NCI-H2107 treated with DMSO at 0.1 percent for 48 hours (cell line): ENCODE measurements at regions not wholly inside any gene's neighbourhood (a gene's known extent, or its start where the extent isn't known, plus 50 kb on each side); places are given as distances from the start of the nearest gene placed in this dataset.
"Not testable (repeated sequence)": the region's sequence is repeated elsewhere in the genome, so short reads cannot be mapped to it uniquely, and the experiment has no call there.

Experiments
- DNase-seq: peaks from one replicate; lab custom pipeline; 2025; ENCODE audit not compliant: unreplicated experiment; lab: John Stamatoyannopoulos, UW

DNA sequence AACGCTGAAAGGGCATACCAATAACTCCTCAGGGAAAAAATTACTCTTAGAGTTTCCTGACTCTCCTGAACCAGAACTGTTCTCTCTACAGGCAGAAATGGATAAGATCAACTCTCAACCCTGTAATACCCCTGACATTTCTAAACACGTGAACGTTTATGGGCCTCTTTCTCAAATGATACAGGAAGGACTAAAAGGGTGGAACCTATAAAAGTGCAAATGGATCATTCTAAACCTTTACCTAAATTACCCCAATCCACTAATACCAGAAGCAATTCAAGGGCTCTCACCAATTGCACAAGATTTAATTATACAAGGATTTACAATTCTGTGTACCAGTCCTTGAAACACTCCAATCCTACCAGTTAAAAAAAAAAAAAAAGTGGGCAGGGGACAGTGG lies 98.0 kb upstream of the FAM174B start:
- DNase-seq: no peak

DNA sequence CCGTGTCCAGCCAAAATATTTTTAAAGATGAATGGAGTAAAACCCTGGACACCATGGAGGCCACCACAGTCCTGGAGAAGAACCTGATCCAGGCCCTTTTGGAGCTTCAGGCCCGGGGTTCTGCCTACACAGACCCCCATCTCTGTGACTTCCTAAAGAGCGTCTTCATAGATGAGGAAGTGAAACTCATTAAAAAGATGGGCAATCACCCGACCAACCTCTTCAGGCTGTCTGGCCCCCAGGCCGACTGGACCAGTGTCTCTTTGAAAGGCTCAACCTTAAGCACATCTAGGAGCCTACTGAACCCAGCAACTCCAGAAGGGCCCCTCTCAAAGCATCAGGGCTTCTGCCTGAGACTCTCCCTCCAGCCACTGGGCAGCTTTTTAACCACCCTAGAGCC lies 107.9 kb upstream of the FAM174B start:
- DNase-seq: no peak

DNA sequence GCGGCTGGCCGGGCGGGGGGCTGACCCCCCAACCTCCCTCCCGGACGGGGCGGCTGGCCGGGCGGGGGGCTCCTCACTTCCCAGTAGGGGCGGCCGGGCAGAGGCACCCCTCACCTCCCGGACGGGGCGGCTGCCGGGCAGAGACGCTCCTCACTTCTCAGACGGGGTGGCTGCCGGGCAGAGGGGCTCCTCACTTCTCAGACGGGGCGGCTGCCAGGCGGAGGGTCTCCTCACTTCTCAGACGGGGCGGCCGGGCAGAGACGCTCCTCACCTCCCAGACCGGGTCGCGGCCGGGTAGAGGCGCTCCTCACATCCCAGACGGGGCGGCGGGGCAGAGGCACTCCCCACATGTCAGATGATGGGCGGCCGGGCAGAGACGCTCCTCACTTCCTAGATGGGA lies 112.6 kb upstream of the FAM174B start:
- DNase-seq: not testable (repeated sequence)

DNA sequence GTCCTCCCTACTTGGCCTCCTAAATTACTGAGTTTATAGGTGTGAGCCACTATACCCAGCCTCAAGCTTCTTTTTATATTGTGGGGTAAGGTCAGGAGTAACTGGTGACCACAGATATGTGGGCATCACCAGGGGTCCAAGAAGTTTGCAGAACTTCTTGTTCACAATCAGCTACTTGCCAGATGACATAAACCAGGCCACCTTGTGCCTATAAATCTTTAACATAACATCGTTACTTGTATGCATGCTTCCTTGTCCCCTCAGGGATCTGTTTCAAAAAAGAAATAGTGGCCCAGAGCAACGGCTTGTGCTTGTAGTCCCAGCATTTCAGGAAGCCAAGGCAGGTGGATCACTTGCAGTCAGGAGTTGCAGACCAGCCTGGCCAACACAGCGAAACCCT lies 115.1 kb upstream of the FAM174B start:
- DNase-seq: no peak

DNA sequence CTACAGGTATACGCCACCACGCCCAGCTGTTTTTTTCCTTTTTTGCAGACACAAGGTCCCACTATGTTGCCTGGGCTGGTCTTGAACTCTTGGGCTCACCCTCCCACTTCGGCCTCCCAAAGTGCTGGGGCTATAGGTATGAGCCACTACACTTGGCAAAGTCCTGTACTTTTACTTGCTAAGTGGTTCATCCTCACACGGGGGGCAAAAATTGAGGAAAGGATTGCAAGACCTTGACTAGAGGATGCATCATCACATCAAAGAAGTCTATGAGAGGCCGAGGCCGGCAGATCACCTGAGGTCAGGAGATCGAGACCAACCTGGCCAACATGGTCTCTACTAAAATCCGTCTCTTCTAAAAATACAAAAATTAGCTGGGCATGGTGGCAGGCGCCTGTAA lies 116.5 kb upstream of the FAM174B start:
- DNase-seq: no peak

DNA sequence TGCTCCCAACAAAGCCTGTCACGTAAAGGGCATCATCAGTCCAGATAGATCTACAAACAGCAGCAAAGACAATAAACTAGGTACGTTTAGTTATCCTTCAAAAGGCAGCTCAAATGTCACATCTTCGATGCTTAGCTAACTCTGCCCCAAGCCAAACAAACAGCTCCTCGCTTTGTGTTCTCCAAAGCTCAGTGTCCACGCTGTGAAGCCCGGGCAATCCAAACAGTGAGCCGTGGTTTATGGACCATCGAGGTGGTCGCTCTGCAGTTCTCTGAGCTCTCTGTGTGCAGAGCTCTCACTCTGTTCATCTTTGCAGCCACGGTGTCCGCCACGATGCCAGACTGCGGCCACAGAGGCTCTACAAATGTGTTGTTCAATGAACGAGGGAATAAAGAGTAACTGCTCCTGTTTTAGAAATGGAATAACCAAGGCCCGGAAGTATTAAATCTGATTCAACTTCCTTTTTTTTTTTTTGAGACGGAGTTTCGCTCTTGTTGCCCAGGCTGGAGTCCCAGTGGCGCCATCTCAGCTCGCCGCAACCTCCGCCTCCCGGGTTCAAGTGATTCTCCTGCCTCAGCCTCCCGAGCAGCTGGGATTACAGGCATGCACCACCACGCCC lies 117.2 kb upstream of the FAM174B start:
- no peak for DNase-seq

DNA sequence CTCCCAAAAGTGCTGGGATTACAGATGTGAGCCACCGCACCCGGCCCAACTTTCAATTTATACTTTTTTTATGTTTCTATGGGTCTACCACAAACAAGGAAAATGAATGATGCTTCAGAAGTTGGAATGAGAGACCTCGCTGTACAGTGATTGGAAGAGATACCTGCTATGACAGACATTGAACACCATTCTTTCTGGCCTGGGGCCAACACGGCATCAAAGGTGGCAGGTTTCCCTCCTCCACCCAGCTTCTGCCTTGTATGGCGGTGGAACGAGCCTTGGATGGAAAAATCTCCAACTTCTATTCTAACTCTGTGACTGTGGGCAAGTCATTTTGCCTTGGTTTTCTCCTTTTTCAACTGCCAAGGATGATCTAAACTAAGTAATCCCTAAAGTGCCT lies 117.8 kb upstream of the FAM174B start:
- no peak for DNase-seq

DNA sequence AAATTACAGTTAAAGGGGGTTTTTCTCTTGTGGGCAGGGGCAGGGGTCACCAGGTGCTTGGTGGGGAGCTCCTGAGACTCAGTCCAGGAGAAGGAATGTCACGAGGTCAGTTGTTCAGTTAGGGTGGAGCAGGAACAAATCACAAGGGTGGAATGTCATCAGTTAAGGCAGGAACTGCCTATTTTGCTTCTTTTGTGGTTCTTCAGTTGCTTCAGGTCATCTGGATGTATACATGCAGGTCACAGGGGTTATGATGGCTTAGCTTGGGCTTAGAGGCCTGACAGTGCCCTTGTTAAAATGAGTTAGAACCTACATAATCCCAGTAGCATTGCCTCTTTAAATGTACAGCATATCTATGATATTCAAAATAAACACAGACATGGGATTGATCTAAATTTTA lies 120.2 kb upstream of the CHD2 start:
- DNase-seq: no peak

DNA sequence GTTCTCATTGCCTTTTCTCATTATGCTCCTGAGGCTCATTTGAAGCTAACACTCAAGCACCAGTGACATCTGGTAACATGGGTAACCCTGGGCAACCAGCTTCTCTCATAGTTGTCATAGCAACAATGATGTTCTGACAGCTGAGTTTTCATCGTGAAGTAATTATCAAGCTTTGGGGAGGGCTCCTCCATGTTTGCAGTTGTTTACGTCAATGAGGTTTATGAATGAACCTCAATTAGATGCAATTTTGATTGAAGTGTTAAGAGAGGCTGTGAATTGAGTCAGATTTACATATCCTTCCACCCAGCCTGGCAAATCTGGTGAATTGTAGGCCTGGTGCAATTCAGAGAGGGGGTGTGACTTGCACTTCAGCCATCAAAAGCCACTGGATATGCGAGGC lies 119.3 kb upstream of the CHD2 start:
- no peak for DNase-seq

DNA sequence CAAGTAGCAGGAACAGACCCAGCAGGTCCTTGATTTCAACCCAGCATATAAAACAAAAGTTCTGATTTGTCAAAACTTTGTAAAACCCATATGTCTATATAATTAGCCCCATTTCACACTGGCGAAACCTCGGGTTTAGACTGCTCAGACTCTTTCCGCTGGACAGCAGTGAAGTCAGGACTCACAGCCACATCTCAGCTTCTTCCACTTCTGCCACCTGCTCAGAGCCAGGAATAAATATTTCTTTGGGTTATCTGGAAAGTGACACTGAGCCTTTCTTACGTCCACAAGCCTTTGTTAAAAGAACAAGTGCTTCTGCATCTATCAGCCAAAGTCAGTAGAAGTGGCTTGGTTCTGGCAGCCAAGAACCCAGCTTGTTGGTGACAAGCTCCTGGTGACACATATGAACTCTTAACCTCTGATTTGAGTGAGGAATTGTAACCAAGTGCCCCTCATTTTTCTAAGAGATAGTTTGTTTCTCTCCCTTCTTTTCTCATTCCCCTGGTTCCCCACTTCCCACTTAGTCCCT lies 118.1 kb upstream of the CHD2 start:
- DNase-seq: no peak

DNA sequence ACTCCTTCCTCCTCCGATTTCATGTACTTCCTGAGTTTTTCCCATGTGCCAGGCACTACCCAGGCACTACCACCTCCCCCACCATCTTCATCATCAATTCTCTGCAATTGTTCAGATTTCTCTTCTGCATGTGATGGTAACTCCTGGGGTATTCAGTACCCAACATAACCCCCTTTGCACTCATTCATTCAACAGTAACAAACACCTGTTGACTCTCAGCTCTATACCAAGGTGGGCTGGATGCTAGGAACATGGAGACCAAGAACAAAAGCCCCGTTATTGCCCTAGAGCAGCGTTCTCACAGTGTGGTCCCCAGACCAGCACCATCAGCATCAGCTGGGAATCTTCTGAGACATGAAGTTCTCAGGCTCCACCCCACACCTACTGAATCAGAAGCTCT lies 113.0 kb upstream of the CHD2 start:
- no peak for DNase-seq

DNA sequence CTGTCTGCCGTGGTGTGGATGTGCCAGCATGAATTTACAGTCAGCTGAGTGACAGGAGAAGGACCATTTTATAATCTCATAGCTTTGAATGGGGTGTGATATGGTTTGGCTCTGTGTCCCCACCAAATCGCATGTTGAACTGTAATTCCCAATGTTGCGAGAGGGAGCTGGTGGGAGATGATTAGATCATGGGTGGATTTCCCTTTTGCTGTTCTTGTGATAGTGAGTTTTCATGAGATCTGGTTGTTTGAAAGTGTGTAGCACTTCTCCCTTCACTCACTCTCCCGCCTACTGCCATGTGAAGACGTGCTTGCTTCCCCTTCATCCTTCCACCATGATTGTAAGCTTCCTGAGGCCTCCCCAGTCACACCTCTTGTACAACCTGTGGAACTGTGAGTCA lies 111.9 kb upstream of the CHD2 start:
- DNase-seq: no peak

DNA sequence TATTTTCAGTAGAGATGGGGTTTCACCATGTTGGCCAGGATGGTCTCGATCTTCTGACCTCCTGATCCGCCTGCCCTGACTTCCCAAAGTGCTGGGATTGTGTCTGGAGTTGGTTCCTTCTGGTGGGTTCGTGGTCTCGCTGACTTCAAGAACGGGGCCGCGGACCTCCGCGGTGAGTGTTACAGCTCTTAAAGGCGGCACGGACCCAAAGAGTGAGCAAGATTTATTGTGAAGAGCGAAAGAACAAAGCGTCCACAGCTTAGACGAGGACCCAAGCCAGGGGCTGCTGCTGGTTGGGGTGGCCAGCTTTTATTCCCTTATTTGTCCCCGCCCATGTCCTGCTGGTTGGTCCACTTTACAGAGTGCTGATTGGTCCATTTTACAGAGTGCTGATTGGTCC lies 111.3 kb upstream of the CHD2 start:
- DNase-seq: not testable (repeated sequence)

DNA sequence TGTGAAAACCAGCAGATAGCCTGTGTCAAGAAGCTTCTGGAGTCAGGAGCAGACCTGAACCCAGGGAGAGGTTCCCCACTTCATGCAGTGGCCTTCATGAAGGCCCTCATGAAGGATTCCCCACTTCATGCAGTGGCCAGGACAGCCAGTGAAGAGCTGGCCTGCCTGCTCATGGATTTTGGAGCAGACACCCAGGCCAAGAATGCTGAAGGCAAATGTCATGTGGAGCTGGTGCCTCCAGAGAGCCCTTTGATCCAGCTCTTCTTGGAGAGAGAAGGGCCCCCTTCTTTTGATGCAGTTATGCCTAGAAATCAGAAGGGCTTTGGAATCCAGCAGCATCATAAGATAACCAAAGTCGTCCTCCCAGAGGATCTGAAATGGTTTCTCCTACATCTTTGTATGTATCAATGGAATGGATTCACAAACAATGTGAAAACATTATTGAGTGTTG lies 103.9 kb upstream of the CHD2 start:
- DNase-seq: no peak

DNA sequence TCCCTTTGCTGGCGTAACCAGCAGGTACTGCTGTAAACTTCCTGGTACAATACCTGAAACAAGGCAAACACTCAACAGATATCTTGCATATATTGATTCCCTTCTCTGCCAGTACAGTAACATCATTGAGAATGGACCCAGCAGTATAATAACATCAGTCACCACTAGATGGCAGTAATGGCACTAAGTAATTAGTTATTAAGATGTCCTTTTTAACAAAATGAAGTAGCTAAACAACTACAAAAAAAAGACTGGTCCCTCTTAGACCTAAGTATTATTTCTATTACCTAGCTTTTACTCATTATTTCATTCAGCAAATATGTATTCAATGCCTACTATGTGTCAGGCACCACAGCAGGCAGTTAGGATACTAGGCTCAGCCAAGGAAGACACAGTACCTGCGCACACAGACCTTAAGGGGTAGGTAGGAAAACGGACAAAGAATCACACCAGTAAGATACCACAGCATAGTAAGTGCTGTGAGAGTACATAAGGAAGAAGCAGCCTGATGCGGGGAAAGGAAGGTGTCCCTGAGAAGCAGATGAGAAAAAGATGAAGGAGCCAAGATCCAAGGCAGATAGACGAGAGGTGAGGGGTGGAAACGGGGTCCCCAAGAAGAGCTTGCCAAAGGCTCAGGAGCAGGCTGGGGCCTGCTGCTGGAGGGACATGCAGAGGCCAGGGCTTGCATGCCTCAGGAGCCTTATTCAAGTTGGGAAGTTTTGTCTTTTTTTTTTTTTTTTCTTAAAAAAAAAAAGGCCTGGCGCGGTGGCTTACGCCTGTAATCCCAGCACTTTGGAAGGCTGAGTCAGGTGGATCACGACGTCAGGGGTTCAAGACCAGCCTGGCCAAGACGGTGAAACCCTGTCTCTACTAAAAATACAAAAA lies 102.7 kb upstream of the CHD2 start:
- peak; percentile 76 for DNase-seq

DNA sequence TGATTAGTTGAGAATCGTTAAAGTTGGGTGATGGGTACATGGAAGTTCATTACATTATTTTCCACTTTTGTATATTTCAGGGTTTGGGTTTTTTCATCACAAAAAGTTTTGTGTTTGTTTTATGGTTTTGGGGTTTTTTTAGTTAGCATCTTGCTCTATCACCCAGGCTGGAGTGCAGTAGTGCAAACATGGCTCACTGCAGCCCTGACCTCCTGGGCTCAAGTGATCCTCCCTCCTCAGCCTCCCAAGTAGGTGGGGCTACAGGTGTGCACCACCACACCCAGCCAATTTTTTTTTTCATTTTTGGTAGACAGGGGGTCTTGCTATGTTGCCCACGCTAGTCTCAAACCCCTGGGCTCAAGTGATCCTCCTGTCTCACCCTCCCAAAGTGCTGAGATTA lies 100.1 kb upstream of the CHD2 start:
- DNase-seq: no peak

DNA sequence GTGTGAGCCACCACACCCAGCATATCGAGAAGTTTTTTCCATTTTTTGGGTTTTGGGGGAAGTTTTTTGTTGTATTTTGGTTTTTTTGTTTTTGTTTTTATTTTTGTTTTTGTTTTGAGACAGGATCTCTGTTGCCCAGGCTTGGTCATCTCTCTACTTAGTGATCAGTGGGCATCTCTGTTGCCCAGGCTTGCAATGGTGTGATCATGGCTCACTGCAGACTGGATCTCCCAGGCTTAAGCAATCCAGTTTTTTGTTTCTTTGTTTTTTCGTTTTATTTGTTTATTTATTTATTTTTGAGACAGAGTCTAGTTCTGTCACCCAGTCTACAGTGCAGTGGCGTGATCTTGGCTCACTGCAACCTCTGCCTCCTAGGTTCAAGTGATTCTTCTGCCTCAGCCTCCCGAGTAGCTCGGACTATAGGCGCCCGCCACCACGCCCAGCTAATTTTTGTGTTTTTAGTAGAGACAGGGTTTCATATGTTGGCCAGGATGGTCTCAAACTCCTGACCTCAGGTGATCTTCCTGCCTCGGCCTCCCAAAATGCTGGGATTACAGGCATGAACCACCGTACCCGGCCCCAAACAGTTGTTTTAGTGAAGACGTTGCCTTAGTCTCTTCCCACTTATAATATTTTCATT lies 99.6 kb upstream of the CHD2 start:
- not testable (repeated sequence) for DNase-seq

DNA sequence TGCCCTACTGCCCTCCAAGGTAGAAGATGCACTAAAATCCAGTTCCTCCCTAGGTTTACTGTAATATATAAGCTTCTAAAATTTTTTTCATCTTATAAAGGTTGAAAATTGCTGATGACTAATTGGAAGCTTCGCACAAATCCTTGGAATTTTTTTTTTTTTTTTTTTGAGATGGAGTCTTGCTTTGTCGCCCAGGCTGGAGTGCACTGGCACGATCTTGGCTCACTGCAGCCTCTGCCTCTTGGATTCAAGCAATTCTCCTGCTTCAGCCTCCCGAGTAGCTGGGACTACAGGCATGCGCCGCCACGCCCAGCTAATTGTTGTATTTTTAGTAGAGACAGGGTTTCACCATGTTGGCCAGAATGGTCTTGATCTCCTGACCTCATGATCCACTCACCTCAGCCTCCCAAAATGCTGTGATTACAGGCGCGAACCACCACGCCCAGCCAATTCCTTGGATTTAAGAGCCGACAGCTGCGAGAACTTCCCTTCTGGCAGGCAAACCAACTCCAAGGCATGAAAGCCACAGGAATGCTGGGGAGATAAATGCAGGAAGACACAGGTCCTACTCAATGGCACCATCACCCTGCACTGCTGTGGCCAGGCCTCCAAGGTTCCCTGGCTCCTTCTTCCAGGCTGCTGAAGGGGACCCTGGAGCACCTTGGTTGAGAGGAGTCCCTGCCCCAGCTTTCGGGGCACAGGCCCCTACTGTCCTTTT lies 98.9 kb upstream of the CHD2 start:
- DNase-seq: not testable (repeated sequence)

DNA sequence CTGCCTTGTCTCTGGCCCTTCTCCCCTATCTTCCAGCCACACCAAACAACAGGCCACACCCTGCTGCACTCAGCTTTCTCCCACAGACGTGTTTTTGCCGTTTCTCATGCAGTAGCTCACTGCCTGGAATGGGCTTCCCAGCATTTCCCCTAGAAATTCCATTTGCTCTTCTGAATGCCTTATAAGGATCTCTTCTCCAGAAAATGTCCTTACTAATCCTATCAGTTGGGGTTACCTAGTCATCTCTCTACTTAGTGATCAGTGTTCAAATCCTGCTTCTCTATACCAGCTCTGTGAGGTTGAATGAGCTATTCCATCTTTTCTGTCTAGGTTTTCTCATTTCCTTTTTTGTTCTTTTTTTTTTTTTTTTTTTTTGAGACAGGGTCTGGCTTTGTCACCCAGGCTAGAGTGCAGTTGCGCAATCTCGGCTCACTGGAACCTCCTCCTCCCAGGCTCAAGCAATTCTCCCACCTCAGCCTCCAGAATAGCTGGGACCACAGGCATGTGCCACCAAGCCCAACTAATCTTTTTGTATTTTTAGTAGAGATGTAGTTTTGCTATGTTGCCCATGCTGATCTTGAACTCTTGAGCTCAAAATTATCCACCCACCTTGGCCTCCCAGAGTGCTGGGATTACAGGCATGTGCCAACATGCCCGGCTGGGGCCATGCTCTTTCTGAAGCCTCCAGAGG lies 98.2 kb upstream of the CHD2 start:
- DNase-seq: no peak

DNA sequence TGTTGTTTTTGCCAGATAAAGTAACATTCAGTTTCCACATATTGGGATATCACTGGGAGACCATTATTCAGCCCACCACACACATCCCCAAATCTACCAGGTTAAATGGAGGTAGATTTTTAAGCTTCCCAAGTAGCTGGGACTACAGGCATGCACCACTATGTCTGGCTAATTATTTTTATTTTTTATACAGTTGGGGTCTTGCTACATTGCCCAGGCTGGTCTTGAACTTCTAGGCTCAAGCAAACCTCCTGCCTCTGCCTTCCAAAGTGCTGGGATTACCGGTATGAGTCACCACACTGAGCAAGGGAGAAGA lies 96.6 kb upstream of the CHD2 start:
- no peak for DNase-seq
